ENCODE measurements at regions not wholly inside any gene's neighbourhood (a gene's known extent, or its start where the extent isn't known, plus 50 kb on each side); places are given as distances from the start of the nearest gene placed in this dataset.

DNA sequence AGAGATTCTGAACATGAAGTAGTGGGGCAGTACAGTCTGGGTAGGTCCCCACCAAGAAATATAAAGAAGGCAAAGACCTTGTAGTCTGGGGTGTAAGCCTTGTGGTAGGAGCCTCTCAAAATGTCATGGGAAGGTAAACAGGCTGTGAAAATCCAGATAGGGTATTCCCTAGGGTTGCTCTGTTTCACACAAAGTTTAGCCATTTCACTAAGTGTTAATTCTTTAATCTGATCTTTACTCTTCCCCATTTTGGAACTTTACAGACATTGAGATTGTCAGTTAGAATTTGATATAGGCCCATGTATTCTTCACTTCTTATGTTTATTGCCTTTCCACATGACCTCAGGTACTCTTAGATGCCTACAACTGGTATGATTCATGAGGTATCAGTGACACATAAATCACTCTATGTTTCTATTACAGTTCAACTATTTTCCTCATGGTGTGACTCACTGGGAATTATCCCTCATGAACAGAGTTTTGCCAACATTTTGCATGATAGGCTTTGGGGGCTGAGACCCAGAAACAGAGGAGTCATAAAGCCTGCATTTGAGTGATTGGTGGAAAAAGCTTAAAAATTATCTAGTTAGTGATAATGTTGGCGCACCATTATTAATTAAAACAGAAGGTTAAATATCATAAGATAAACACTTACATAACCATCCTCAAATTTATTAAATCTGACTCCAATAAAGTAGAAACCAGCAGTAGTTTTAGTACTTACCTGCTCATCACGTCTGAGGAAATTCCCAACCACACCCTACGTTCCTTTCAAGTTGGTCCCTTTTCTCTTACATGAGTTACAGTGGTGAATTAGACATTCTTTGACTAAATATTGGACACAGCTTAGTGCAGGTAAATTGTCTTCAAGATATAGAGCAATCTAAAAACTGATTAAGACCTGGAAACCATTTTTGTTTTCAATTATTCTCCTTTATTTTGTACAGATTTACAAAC lies 399.8 kb upstream of the MEF2C start:
- Histone ChIP-seq H3K79me2 (ENCODE audit: low read length) (no peaks in the 10 kb centered on the region), H3K9ac (ENCODE audit: low read length) (peak overlapping the region; percentile 43), H2AFZ (ENCODE audit: low read length) (peak overlapping the region; percentile 63; the same call in 1 of the 2 replicates), H3K36me3 (ENCODE audit: low read depth, low read length) (no peaks in the 10 kb centered on the region), H3K9me2 (replicated peaks; ENCODE audit: low read length) (no peaks in the 10 kb centered on the region), H4K20me1 (ENCODE audit: low read length) (no peaks in the 10 kb centered on the region), H3K27ac (ENCODE audit: low read length) (peak overlapping the region; percentile 93), H3F3A (ENCODE audit: low read length, unreplicated experiment) (no peaks in the 10 kb centered on the region), H3K9me3 (ENCODE audit: low read length) (no peaks in the 10 kb centered on the region), H3K4me2 (ENCODE audit: low read length) (peak overlapping the region; percentile 62), H3K4me1 (ENCODE audit: insufficient read depth, low read length) (peaks cover 33% of the 10 kb centered on the region), H3K4me3 (ENCODE audit: low read length) (0 out of 2 replicates have a peak overlapping the region, but pooled peaks have one; percentile 13), H3K27me3 (ENCODE audit: low read length) (no peaks in the 10 kb centered on the region)
- peak; percentile 82 for DNase-seq
- no TSS peak for BruUV-seq (replicated peaks)
- ChIA-PET CTCF (interaction anchor here (0.5 kb wide), 1 partner anchor 32 kb away, joined by 3 read pairs; no protein-coding TSS in a partner anchor), POLR2A (ENCODE audit: unreplicated experiment) (no interaction called here)
- ATAC-seq: peak; percentile 87
- intact Hi-C loops (cut with micrococcal nuclease): no loop called here
- TF ChIP-seq CTCF (conservative IDR thresholded peaks at IDR 0.05; ENCODE audit: low read depth, low read length): no peak
- TF ChIP-seq EZH2phosphoT487 (IDR thresholded peaks at IDR 0.05; ENCODE audit: borderline replicate concordance, low read length): no peak
- no peak for TF ChIP-seq EZH2 (IDR thresholded peaks at IDR 0.05; ENCODE audit: low read length, unreplicated experiment)

GRCh38 chr5:89281766-89282553 lies 399.0 kb upstream of the MEF2C start:
- Histone ChIP-seq H3K27me3 (ENCODE audit: low read length) (no peaks in the 10 kb centered on the region), H4K20me1 (ENCODE audit: low read length) (no peaks in the 10 kb centered on the region), H3K9me2 (replicated peaks; ENCODE audit: low read length) (no peaks in the 10 kb centered on the region), H3K4me1 (ENCODE audit: insufficient read depth, low read length) (peaks cover 41% of the 10 kb centered on the region), H3F3A (ENCODE audit: low read length, unreplicated experiment) (no peaks in the 10 kb centered on the region), H3K4me3 (ENCODE audit: low read length) (no peak overlapping the region), H3K79me2 (ENCODE audit: low read length) (no peaks in the 10 kb centered on the region), H3K9me3 (ENCODE audit: low read length) (no peaks in the 10 kb centered on the region), H3K36me3 (ENCODE audit: low read depth, low read length) (no peaks in the 10 kb centered on the region), H3K27ac (ENCODE audit: low read length) (peak overlapping the region; percentile 93), H2AFZ (ENCODE audit: low read length) (no peak overlapping the region), H3K9ac (ENCODE audit: low read length) (no peak overlapping the region), H3K4me2 (ENCODE audit: low read length) (peak overlapping the region; percentile 62)
- ATAC-seq (no peak), DNase-seq (no peak)
- BruUV-seq (replicated peaks): no TSS peak
- ChIA-PET POLR2A (ENCODE audit: unreplicated experiment) (no interaction called here), CTCF (interaction anchor here (0.5 kb wide), 1 partner anchor 32 kb away, joined by 3 read pairs; no protein-coding TSS in a partner anchor)
- intact Hi-C loops (cut with micrococcal nuclease): no loop called here
- no peak for TF ChIP-seq CTCF (conservative IDR thresholded peaks at IDR 0.05; ENCODE audit: low read depth, low read length)
- TF ChIP-seq EZH2phosphoT487 (IDR thresholded peaks at IDR 0.05; ENCODE audit: borderline replicate concordance, low read length): no peak
- TF ChIP-seq EZH2 (IDR thresholded peaks at IDR 0.05; ENCODE audit: low read length, unreplicated experiment): no peak

All from PC-3 (cell line).